ENCODE measurements at regions not wholly inside any gene's neighbourhood (a gene's known extent, or its start where the extent isn't known, plus 50 kb on each side); places are given as distances from the start of the nearest gene placed in this dataset.

DNA sequence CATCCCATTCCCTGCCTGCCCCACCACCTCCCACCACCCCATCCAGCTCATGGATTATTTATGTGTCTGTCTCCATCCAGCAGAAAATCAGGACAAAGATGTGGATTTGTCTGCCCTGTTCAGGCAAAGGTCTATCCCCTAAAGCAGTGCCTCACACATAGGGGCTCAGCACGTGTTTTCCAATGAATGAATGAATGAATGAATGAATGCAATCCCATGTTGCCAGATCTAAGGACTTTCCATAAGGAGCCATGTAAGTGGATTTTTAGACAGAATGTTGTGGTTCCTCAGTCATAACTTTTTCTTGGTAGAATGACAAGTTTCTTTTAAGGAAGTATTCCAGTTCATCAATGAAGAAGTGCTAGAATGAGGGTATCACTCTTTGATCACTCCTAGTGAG lies 133.7 kb downstream of the RNASET2 start:
- intact Hi-C loops (cut with micrococcal nuclease), result no loop called here
- Histone ChIP-seq H2AFZ (ENCODE audit: insufficient read depth, low read depth, low read length, poor library complexity, severe bottlenecking) (no peak overlapping the region), H3K9me3 (replicated peaks in 1 of 2; ENCODE audit: control insufficient read depth in 1 of 2, insufficient read depth in 1 of 2, low read length in 2 of 2) (no peaks in the 10 kb centered on the region), H3K4me3 (replicated peaks in 1 of 3; ENCODE audit: low read depth in 2 of 3, low read length in 3 of 3) (no peak overlapping the region), H4K20me1 (ENCODE audit: insufficient read depth, low read length) (no peaks in the 10 kb centered on the region), H3K79me2 (ENCODE audit: insufficient read depth, low read length) (no peaks in the 10 kb centered on the region), H3K4me1 (ENCODE audit: control insufficient read depth in 1 of 2, insufficient read depth in 2 of 2, low read length in 2 of 2) (no peaks in the 10 kb centered on the region), H3K4me2 (replicated peaks; ENCODE audit: extremely low read depth, low read length, poor library complexity, severe bottlenecking) (no peak overlapping the region), H3K9ac (ENCODE audit: insufficient read depth, low read length, poor library complexity, severe bottlenecking) (no peak overlapping the region), H3K27ac (ENCODE audit: low read depth in 1 of 2, low read length in 2 of 2) (no peak overlapping the region), H3K36me3 (replicated peaks in 1 of 2; ENCODE audit: control insufficient read depth in 1 of 2, insufficient read depth in 2 of 2, low read length in 2 of 2) (no peaks in the 10 kb centered on the region), H3K27me3 (ENCODE audit: control insufficient read depth in 2 of 2, insufficient read depth in 2 of 2, low read length in 2 of 2) (no peaks in the 10 kb centered on the region)
- Mint-ChIP-seq H3K4me3 (no peak overlapping the region), H3K27me3 (ENCODE audit: low read depth in 3 of 3) (peaks cover 1 to 10% (median 4%) of the 10 kb centered on the region in 3 donors), H3K4me1 (peaks cover 4% of the 10 kb centered on the region), H3K27ac (no peak overlapping the region), H3K36me3 (no peaks in the 10 kb centered on the region), H3K9me3 (no peaks in the 10 kb centered on the region)
- DNase-seq, result no peak
- 89% methylated on average over 1 of the region's 1 CpG for WGBS (ENCODE audit: insufficient coverage)
- TF ChIP-seq, protein P1, sequence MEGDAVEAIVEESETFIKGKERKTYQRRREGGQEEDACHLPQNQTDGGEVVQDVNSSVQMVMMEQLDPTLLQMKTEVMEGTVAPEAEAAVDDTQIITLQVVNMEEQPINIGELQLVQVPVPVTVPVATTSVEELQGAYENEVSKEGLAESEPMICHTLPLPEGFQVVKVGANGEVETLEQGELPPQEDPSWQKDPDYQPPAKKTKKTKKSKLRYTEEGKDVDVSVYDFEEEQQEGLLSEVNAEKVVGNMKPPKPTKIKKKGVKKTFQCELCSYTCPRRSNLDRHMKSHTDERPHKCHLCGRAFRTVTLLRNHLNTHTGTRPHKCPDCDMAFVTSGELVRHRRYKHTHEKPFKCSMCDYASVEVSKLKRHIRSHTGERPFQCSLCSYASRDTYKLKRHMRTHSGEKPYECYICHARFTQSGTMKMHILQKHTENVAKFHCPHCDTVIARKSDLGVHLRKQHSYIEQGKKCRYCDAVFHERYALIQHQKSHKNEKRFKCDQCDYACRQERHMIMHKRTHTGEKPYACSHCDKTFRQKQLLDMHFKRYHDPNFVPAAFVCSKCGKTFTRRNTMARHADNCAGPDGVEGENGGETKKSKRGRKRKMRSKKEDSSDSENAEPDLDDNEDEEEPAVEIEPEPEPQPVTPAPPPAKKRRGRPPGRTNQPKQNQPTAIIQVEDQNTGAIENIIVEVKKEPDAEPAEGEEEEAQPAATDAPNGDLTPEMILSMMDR (IDR thresholded peaks at IDR 0.05), result no peak

DNA sequence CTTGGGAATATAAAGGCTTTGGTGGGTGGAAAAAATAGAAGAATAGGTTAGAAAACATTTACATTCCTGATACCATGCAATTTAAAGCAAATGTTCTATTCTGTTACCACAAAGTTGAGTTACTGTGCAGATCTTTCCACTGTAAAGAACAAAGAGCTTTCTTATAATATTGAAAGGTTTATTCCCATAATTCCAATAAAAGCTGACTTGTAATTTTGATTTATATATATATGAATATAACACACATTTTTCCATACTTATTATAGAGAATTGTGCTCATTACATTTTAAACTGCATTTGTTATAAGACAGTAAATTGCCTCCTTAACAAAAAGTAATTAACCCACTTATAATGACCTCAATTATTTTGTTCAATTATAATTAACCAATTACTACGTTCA lies 135.9 kb downstream of the RNASET2 start:
- Mint-ChIP-seq H3K4me3 (no peak overlapping the region), H3K4me1 (peaks cover 4% of the 10 kb centered on the region), H3K9me3 (no peaks in the 10 kb centered on the region), H3K27ac (no peak overlapping the region), H3K27me3 (ENCODE audit: low read depth in 3 of 3) (peaks cover 3 to 10% (median 6%) of the 10 kb centered on the region in 3 donors), H3K36me3 (no peaks in the 10 kb centered on the region)
- Histone ChIP-seq H3K27ac (ENCODE audit: low read depth in 1 of 2, low read length in 2 of 2) (no peak overlapping the region), H3K4me1 (ENCODE audit: control insufficient read depth in 1 of 2, insufficient read depth in 2 of 2, low read length in 2 of 2) (no peaks in the 10 kb centered on the region), H3K27me3 (ENCODE audit: control insufficient read depth in 2 of 2, insufficient read depth in 2 of 2, low read length in 2 of 2) (no peaks in the 10 kb centered on the region), H3K79me2 (ENCODE audit: insufficient read depth, low read length) (no peaks in the 10 kb centered on the region), H3K9ac (ENCODE audit: insufficient read depth, low read length, poor library complexity, severe bottlenecking) (no peak overlapping the region), H3K4me3 (replicated peaks in 1 of 3; ENCODE audit: low read depth in 2 of 3, low read length in 3 of 3) (no peak overlapping the region), H2AFZ (ENCODE audit: insufficient read depth, low read depth, low read length, poor library complexity, severe bottlenecking) (no peak overlapping the region), H3K9me3 (replicated peaks in 1 of 2; ENCODE audit: control insufficient read depth in 1 of 2, insufficient read depth in 1 of 2, low read length in 2 of 2) (no peaks in the 10 kb centered on the region), H3K4me2 (replicated peaks; ENCODE audit: extremely low read depth, low read length, poor library complexity, severe bottlenecking) (no peak overlapping the region), H4K20me1 (ENCODE audit: insufficient read depth, low read length) (no peaks in the 10 kb centered on the region), H3K36me3 (replicated peaks in 1 of 2; ENCODE audit: control insufficient read depth in 1 of 2, insufficient read depth in 2 of 2, low read length in 2 of 2) (no peaks in the 10 kb centered on the region)
- no peak for DNase-seq
- TF ChIP-seq, protein P1 (IDR thresholded peaks at IDR 0.05), result no peak
- intact Hi-C loops (cut with micrococcal nuclease), result no loop called here
- 100% methylated on average over 1 of the region's 1 CpG for WGBS (ENCODE audit: insufficient coverage)
